Dermis blood vessel endothelial cell (primary cell): ENCODE measurements at regions not wholly inside any gene's neighbourhood (a gene's known extent, or its start where the extent isn't known, plus 50 kb on each side); places are given as distances from the start of the nearest gene placed in this dataset.

Experiments
- DNase-seq: peaks from one replicate; pipeline ENCODE4 v3.0.0; 2010

- no peak for DNase-seq
Measured at GRCh38 chr4:135804785-135805184, 1603.2 kb upstream of the PABPC4L start.

- no peak for DNase-seq
Measured at GRCh38 chr4:135777361-135777760, 1575.8 kb upstream of the PABPC4L start.

GRCh38 chr4:135775909-135776308 lies 1574.3 kb upstream of the PABPC4L start:
- no peak for DNase-seq

GRCh38 chr4:135770505-135770904 lies 1568.9 kb upstream of the PABPC4L start:
- no peak for DNase-seq

- DNase-seq: no peak
Measured at GRCh38 chr4:135744928-135745327, 1543.3 kb upstream of the PABPC4L start.

GRCh38 chr4:135741583-135741982 lies 1540.0 kb upstream of the PABPC4L start:
- DNase-seq: no peak

- DNase-seq: no peak
Measured at GRCh38 chr4:135739354-135739753, 1537.8 kb upstream of the PABPC4L start.

GRCh38 chr4:135735512-135735911 lies 1533.9 kb upstream of the PABPC4L start:
- no peak for DNase-seq

GRCh38 chr4:135732448-135732847 lies 1530.9 kb upstream of the PABPC4L start:
- DNase-seq: no peak

GRCh38 chr4:135731682-135732081 lies 1530.1 kb upstream of the PABPC4L start:
- no peak for DNase-seq

- DNase-seq: no peak
Measured at GRCh38 chr4:135724421-135724820, 1522.8 kb upstream of the PABPC4L start.

- DNase-seq: no peak
Measured at GRCh38 chr4:135718019-135718418, 1516.4 kb upstream of the PABPC4L start.

GRCh38 chr4:135705343-135705742 lies 1503.8 kb upstream of the PABPC4L start:
- DNase-seq: no peak

GRCh38 chr4:135694066-135694465 lies 1492.5 kb upstream of the PABPC4L start:
- no peak for DNase-seq

- no peak for DNase-seq
Measured at GRCh38 chr4:135684001-135684400, 1482.4 kb upstream of the PABPC4L start.

- no peak for DNase-seq
Measured at GRCh38 chr4:135672202-135672601, 1470.6 kb upstream of the PABPC4L start.

GRCh38 chr4:135670548-135670947 lies 1469.0 kb upstream of the PABPC4L start:
- no peak for DNase-seq
